ENCODE measurements at regions not wholly inside any gene's neighbourhood (a gene's known extent, or its start where the extent isn't known, plus 50 kb on each side); places are given as distances from the start of the nearest gene placed in this dataset.
"Not testable (repeated sequence)": the region's sequence is repeated elsewhere in the genome, so short reads cannot be mapped to it uniquely, and the experiment has no call there.

GRCh38 chr12:97938031-97938430 lies 475.4 kb downstream of the RMST start:
- DNase-seq, result no peak

GRCh38 chr12:97939156-97939555 lies 476.6 kb downstream of the RMST start:
- DNase-seq, result no peak

GRCh38 chr12:97940105-97940504 lies 477.5 kb downstream of the RMST start:
- no peak for DNase-seq

GRCh38 chr12:97940629-97941028 lies 478.0 kb downstream of the RMST start:
- no peak for DNase-seq

- no peak for DNase-seq
These were observed 479.2 kb downstream of the RMST start for GRCh38 chr12:97941686-97942354.

- DNase-seq, result no peak
These were observed 480.8 kb downstream of the RMST start for GRCh38 chr12:97943359-97943758.

GRCh38 chr12:97944576-97944975 lies 482.0 kb downstream of the RMST start:
- DNase-seq, result no peak

GRCh38 chr12:97946701-97947100 lies 484.1 kb downstream of the RMST start:
- no peak for DNase-seq

GRCh38 chr12:97948591-97948990 lies 486.0 kb downstream of the RMST start:
- no peak for DNase-seq

- DNase-seq, result no peak
These were observed 488.6 kb downstream of the RMST start for GRCh38 chr12:97951239-97951638.

- DNase-seq, result no peak
These were observed 489.1 kb downstream of the RMST start for GRCh38 chr12:97951717-97952116.

- DNase-seq, result no peak
These were observed 494.5 kb downstream of the RMST start for GRCh38 chr12:97957109-97957508.

GRCh38 chr12:97960225-97960624 lies 497.6 kb downstream of the RMST start:
- no peak for DNase-seq

- peak; percentile 14 for DNase-seq
These were observed 498.4 kb downstream of the RMST start for GRCh38 chr12:97960741-97961608.

GRCh38 chr12:97967831-97968230 lies 505.2 kb downstream of the RMST start:
- DNase-seq, result peak; percentile 42

GRCh38 chr12:97968641-97969197 lies 506.1 kb downstream of the RMST start:
- DNase-seq, result peak; percentile 50

GRCh38 chr12:97977870-97978405 lies 515.3 kb downstream of the RMST start:
- DNase-seq, result no peak

- no peak for DNase-seq
These were observed 520.1 kb downstream of the RMST start for GRCh38 chr12:97982684-97983083.

GRCh38 chr12:97983796-97984195 lies 521.2 kb downstream of the RMST start:
- DNase-seq, result no peak

- DNase-seq, result no peak
These were observed 521.8 kb downstream of the RMST start for GRCh38 chr12:97984436-97984835.

- DNase-seq, result no peak
These were observed 522.5 kb downstream of the RMST start for GRCh38 chr12:97984974-97985580.

- DNase-seq, result no peak
These were observed 523.2 kb downstream of the RMST start for GRCh38 chr12:97985834-97986233.

GRCh38 chr12:97988588-97988987 lies 526.0 kb downstream of the RMST start:
- not testable (repeated sequence) for DNase-seq

Measured in NCI-H1105 treated with DMSO at 0.1 percent for 48 hours (cell line).